WTC11 (cell line): ENCODE measurements at regions not wholly inside any gene's neighbourhood (a gene's known extent, or its start where the extent isn't known, plus 50 kb on each side); places are given as distances from the start of the nearest gene placed in this dataset.

Experiments
- ATAC-seq: fragments of 200-7000 bp; cut with Tn5 transposase; 2 replicates; pipeline ENCODE4 v1.10.0; 2021; ENCODE audit warnings: mild to moderate bottlenecking, moderate library complexity
- CTCF ChIA-PET: fragments of 300-600 bp; sonication (Branson Sonifier 250); formaldehyde crosslinking; loops from one replicate; lab custom pipeline; 2021; ENCODE audit warnings: antibody characterized with exemption; lab: Charles Lee
- POLR2A ChIA-PET: fragments of 350-600 bp; sonication (Branson Sonifier 250); formaldehyde crosslinking; loops from one replicate; lab custom pipeline; 2021; ENCODE audit warnings: antibody characterized with exemption; lab: Charles Lee
- DNase-seq: peaks from one replicate; pipeline ENCODE4 v3.0.0; 2021; ENCODE audit warnings: low spot score
- H3K27ac Mint-ChIP-seq: 2 replicates; pipeline ENCODE4 v1.8.0; 2021; ENCODE audit warnings: mixed read lengths
- H3K27me3 Mint-ChIP-seq: 2 replicates; pipeline ENCODE4 v1.8.0; 2021; ENCODE audit warnings: low read depth, mild to moderate bottlenecking, moderate library complexity, mixed read lengths
- H3K36me3 Mint-ChIP-seq: 2 replicates; pipeline ENCODE4 v1.8.0; 2021; ENCODE audit warnings: mixed read lengths
- H3K4me1 Mint-ChIP-seq: 2 replicates; pipeline ENCODE4 v1.8.0; 2022; ENCODE audit warnings: mixed read lengths
- H3K4me3 Mint-ChIP-seq: 2 replicates; pipeline ENCODE4 v1.8.0; 2021; ENCODE audit warnings: mild to moderate bottlenecking, moderate library complexity, mixed read lengths
- H3K9me3 Mint-ChIP-seq: 2 replicates; pipeline ENCODE4 v1.8.0; 2021; ENCODE audit warnings: mixed read lengths
- EMX1 ChIP-seq: fragments of 250-450 bp; sonication (Bioruptor Pico); IDR thresholded peaks from 2 replicates; pipeline ENCODE4 v1.8.0; 2021; ENCODE audit warnings: mild to moderate bottlenecking
- ESRRA ChIP-seq: sonication (generic); formaldehyde crosslinking; IDR thresholded peaks from 2 replicates; pipeline ENCODE4 v1.8.1; 2022; ENCODE audit warnings: mild to moderate bottlenecking, missing genetic modification reagents, borderline replicate concordance
- ETV6 ChIP-seq: sonication (generic); formaldehyde crosslinking; IDR thresholded peaks from 2 replicates; pipeline ENCODE4 v1.8.1; 2022; ENCODE audit warnings: mild to moderate bottlenecking, missing genetic modification reagents
- HMGA2 ChIP-seq: fragments of 250-450 bp; sonication (Bioruptor Pico); IDR thresholded peaks from 2 replicates; pipeline ENCODE4 v1.4.0; 2021; ENCODE audit warnings: mild to moderate bottlenecking, moderate library complexity
- IRF2 ChIP-seq: sonication (generic); formaldehyde crosslinking; IDR thresholded peaks from 2 replicates; pipeline ENCODE4 v1.8.0; 2022; ENCODE audit warnings: low read depth, missing genetic modification reagents, borderline replicate concordance
- KAT7 ChIP-seq: sonication (generic); formaldehyde crosslinking; IDR thresholded peaks from 2 replicates; pipeline ENCODE4 v1.8.1; 2023; ENCODE audit warnings: missing genetic modification reagents, mild to moderate bottlenecking, borderline replicate concordance
- MXD4 ChIP-seq: fragments of 250-450 bp; sonication (Bioruptor Pico); IDR thresholded peaks from 2 replicates; pipeline ENCODE4 v1.8.0; 2021; ENCODE audit warnings: mild to moderate bottlenecking, moderate library complexity, borderline replicate concordance
- NR3C1 ChIP-seq: sonication (generic); formaldehyde crosslinking; conservative IDR thresholded peaks from 2 replicates; pipeline ENCODE4 v1.8.1; 2023; ENCODE audit warnings: low read depth, mild to moderate bottlenecking, missing genetic modification reagents
- PRRX2 ChIP-seq: fragments of 250-450 bp; sonication (Bioruptor Pico); IDR thresholded peaks from 2 replicates; pipeline ENCODE4 v1.8.0; 2021; ENCODE audit warnings: mild to moderate bottlenecking
- RELA ChIP-seq: sonication (generic); formaldehyde crosslinking; IDR thresholded peaks from 2 replicates; pipeline ENCODE4 v1.8.1; 2022; ENCODE audit warnings: missing genetic modification reagents, mild to moderate bottlenecking, borderline replicate concordance
- SMAD4 ChIP-seq: sonication (generic); formaldehyde crosslinking; IDR thresholded peaks from 2 replicates; pipeline ENCODE4 v1.8.0; 2022; ENCODE audit warnings: mild to moderate bottlenecking, missing genetic modification reagents
- TCF7 ChIP-seq: sonication (generic); formaldehyde crosslinking; IDR thresholded peaks from 2 replicates; pipeline ENCODE4 v1.8.0; 2022; ENCODE audit warnings: mild to moderate bottlenecking, low read depth, missing genetic modification reagents, moderate library complexity
- ZNF138 ChIP-seq: sonication (generic); formaldehyde crosslinking; conservative IDR thresholded peaks from 2 replicates; pipeline ENCODE4 v1.8.1; 2022; ENCODE audit warnings: mild to moderate bottlenecking, moderate library complexity, missing genetic modification reagents
- ZNF396 ChIP-seq: fragments of 250-450 bp; sonication (Bioruptor Pico); IDR thresholded peaks from 2 replicates; pipeline ENCODE4 v1.8.0; 2021; ENCODE audit warnings: mild to moderate bottlenecking, moderate library complexity, borderline replicate concordance
- ZNF671 ChIP-seq: fragments of 250-450 bp; sonication (Bioruptor Pico); IDR thresholded peaks from 2 replicates; pipeline ENCODE4 v1.8.0; 2021; ENCODE audit warnings: mild to moderate bottlenecking
- TF ChIP-seq, protein P1 (sequence below): sonication (generic); formaldehyde crosslinking; IDR thresholded peaks from 2 replicates; pipeline ENCODE4 v1.8.1; 2022; ENCODE audit warnings: missing genetic modification reagents, borderline replicate concordance
- TF ChIP-seq, protein P2 (sequence below): sonication (generic); formaldehyde crosslinking; IDR thresholded peaks from 2 replicates; pipeline ENCODE4 v1.8.1; 2023; ENCODE audit warnings: mild to moderate bottlenecking, missing genetic modification reagents, moderate library complexity
- TF ChIP-seq, protein P3 (sequence below): sonication (generic); formaldehyde crosslinking; IDR thresholded peaks from 2 replicates; pipeline ENCODE4 v1.8.1; 2023; ENCODE audit warnings: mild to moderate bottlenecking, moderate library complexity, missing genetic modification reagents
- TF ChIP-seq, protein P4 (sequence below): sonication (generic); formaldehyde crosslinking; IDR thresholded peaks from 2 replicates; pipeline ENCODE4 v1.8.1; 2023; ENCODE audit warnings: mild to moderate bottlenecking, missing genetic modification reagents, borderline replicate concordance
- TF ChIP-seq, protein P5 (sequence below): sonication (generic); formaldehyde crosslinking; IDR thresholded peaks from 2 replicates; pipeline ENCODE4 v1.8.0; 2022; ENCODE audit warnings: mild to moderate bottlenecking, missing genetic modification reagents
- TF ChIP-seq, protein P6 (sequence below): fragments of 250-450 bp; sonication (Bioruptor Pico); IDR thresholded peaks from 2 replicates; pipeline ENCODE4 v1.8.0; 2021; ENCODE audit warnings: mild to moderate bottlenecking
- TF ChIP-seq, protein P7 (sequence below): sonication (generic); formaldehyde crosslinking; IDR thresholded peaks from 2 replicates; pipeline ENCODE4 v1.8.0; 2023; ENCODE audit warnings: missing genetic modification reagents

DNA sequence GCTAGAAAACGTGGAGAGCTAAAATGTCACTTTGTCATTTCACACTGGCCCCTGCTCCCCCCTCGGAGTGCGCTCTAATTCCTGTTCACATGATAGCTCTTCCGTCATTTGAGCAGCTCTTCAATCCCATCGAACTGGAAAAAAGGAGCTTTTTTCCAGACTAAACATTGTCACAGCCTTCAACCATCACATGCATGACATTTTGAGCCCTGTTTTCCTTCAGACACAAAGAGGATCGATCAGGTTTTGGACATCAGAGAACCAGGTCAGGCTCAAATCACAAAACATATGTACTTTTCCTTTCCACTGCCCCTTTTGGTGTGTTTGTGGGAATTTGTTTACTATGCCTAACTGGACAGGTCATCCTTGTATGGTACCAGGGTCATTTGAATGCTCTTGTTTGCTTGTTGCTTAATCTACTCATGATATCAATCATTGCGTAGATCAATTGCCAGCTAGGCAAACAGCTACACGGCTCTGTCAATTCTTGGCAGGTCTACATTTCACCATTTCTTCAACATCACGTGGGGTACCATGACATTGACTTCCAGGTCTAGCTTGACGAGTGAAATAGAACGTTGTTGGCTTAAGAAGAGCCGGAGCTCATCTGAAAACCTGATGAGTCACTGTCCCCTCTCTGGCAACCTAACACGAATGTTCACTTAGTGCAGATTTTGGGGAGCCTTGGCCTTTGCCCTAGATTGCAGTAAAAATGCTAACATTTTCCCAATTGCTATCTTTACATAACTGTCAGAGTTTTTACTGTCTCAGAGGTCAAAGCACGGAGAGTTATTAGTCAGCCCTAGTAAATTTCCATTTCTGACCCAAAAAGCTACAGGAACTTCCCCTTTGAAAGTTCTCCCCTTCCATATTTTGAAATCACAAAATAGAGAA, 87.3 kb downstream of the LYZL2 start:
- Mint-ChIP-seq H3K9me3 (peaks cover 13% of the 10 kb centered on the region), H3K27ac (no peak overlapping the region), H3K4me1 (peaks cover 26% of the 10 kb centered on the region), H3K36me3 (peaks cover 8% of the 10 kb centered on the region; the same call in 1 of the 2 replicates), H3K27me3 (no peaks in the 10 kb centered on the region), H3K4me3 (no peak overlapping the region)
- ATAC-seq (no peak), DNase-seq (no peak)
- ChIA-PET POLR2A (no interaction called here), CTCF (interaction anchor here (0.6 to 2.1 kb wide), 5 partner anchors 11 to 183 kb away, joined by 3 to 6 read pairs (median 5); no protein-coding TSS in a partner anchor)
- TF ChIP-seq, protein P1, sequence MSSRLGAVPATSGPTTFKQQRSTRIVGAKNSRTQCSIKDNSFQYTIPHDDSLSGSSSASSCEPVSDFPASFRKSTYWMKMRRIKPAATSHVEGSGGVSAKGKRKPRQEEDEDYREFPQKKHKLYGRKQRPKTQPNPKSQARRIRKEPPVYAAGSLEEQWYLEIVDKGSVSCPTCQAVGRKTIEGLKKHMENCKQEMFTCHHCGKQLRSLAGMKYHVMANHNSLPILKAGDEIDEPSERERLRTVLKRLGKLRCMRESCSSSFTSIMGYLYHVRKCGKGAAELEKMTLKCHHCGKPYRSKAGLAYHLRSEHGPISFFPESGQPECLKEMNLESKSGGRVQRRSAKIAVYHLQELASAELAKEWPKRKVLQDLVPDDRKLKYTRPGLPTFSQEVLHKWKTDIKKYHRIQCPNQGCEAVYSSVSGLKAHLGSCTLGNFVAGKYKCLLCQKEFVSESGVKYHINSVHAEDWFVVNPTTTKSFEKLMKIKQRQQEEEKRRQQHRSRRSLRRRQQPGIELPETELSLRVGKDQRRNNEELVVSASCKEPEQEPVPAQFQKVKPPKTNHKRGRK (CRISPR knock-in tag), result no peak
- TF ChIP-seq ZNF396 (CRISPR knock-in tag), result no peak
- TF ChIP-seq, protein P2, sequence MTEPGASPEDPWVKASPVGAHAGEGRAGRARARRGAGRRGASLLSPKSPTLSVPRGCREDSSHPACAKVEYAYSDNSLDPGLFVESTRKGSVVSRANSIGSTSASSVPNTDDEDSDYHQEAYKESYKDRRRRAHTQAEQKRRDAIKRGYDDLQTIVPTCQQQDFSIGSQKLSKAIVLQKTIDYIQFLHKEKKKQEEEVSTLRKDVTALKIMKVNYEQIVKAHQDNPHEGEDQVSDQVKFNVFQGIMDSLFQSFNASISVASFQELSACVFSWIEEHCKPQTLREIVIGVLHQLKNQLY, result no peak
- TF ChIP-seq, protein P3, sequence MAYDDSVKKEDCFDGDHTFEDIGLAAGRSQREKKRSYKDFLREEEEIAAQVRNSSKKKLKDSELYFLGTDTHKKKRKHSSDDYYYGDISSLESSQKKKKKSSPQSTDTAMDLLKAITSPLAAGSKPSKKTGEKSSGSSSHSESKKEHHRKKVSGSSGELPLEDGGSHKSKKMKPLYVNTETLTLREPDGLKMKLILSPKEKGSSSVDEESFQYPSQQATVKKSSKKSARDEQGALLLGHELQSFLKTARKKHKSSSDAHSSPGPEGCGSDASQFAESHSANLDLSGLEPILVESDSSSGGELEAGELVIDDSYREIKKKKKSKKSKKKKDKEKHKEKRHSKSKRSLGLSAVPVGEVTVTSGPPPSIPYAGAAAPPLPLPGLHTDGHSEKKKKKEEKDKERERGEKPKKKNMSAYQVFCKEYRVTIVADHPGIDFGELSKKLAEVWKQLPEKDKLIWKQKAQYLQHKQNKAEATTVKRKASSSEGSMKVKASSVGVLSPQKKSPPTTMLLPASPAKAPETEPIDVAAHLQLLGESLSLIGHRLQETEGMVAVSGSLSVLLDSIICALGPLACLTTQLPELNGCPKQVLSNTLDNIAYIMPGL, result no peak

DNA sequence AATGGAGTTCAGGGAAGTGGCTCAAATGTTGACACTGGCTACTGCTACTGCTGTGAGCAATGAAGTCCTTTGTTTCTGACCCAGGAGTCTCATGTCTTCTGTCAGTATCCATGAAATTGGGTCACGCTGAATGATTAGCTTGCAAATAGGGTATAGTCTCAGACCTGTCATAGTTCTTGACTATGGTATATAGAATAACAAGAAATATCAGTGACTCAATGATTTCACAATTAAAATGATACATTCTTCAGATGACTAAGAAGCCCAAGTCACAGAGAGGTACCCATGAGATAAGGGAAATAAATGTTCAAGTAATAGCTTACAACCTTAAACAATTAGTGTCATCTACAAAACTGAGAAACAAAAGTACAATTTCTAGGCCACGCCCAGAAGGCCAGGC, 89.3 kb downstream of the LYZL2 start:
- ChIA-PET CTCF (no interaction called here), POLR2A (no interaction called here)
- Mint-ChIP-seq H3K4me3 (no peak overlapping the region), H3K27me3 (no peaks in the 10 kb centered on the region), H3K36me3 (peaks cover 8% of the 10 kb centered on the region; the same call in 1 of the 2 replicates), H3K27ac (no peak overlapping the region), H3K4me1 (peaks cover 28% of the 10 kb centered on the region), H3K9me3 (peaks cover 13% of the 10 kb centered on the region)
- ATAC-seq, result no peak
- DNase-seq, result no peak
- TF ChIP-seq IRF2 (CRISPR knock-in tag) (no peak), SMAD4 (CRISPR knock-in tag) (no peak), TCF7 (no peak), ESRRA (CRISPR knock-in tag) (no peak), HMGA2 (CRISPR knock-in tag) (no peak), KAT7 (CRISPR knock-in tag) (no peak), RELA (CRISPR knock-in tag) (no peak), MXD4 (CRISPR knock-in tag) (no peak), ZNF138 (CRISPR knock-in tag) (no peak), NR3C1 (no peak), PRRX2 (CRISPR knock-in tag) (no peak), ETV6 (CRISPR knock-in tag) (no peak), ZNF671 (CRISPR knock-in tag) (no peak), EMX1 (CRISPR knock-in tag) (no peak)
- TF ChIP-seq, protein P4, sequence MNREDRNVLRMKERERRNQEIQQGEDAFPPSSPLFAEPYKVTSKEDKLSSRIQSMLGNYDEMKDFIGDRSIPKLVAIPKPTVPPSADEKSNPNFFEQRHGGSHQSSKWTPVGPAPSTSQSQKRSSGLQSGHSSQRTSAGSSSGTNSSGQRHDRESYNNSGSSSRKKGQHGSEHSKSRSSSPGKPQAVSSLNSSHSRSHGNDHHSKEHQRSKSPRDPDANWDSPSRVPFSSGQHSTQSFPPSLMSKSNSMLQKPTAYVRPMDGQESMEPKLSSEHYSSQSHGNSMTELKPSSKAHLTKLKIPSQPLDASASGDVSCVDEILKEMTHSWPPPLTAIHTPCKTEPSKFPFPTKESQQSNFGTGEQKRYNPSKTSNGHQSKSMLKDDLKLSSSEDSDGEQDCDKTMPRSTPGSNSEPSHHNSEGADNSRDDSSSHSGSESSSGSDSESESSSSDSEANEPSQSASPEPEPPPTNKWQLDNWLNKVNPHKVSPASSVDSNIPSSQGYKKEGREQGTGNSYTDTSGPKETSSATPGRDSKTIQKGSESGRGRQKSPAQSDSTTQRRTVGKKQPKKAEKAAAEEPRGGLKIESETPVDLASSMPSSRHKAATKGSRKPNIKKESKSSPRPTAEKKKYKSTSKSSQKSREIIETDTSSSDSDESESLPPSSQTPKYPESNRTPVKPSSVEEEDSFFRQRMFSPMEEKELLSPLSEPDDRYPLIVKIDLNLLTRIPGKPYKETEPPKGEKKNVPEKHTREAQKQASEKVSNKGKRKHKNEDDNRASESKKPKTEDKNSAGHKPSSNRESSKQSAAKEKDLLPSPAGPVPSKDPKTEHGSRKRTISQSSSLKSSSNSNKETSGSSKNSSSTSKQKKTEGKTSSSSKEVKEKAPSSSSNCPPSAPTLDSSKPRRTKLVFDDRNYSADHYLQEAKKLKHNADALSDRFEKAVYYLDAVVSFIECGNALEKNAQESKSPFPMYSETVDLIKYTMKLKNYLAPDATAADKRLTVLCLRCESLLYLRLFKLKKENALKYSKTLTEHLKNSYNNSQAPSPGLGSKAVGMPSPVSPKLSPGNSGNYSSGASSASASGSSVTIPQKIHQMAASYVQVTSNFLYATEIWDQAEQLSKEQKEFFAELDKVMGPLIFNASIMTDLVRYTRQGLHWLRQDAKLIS (CRISPR knock-in tag), result no peak
- TF ChIP-seq, protein P5, sequence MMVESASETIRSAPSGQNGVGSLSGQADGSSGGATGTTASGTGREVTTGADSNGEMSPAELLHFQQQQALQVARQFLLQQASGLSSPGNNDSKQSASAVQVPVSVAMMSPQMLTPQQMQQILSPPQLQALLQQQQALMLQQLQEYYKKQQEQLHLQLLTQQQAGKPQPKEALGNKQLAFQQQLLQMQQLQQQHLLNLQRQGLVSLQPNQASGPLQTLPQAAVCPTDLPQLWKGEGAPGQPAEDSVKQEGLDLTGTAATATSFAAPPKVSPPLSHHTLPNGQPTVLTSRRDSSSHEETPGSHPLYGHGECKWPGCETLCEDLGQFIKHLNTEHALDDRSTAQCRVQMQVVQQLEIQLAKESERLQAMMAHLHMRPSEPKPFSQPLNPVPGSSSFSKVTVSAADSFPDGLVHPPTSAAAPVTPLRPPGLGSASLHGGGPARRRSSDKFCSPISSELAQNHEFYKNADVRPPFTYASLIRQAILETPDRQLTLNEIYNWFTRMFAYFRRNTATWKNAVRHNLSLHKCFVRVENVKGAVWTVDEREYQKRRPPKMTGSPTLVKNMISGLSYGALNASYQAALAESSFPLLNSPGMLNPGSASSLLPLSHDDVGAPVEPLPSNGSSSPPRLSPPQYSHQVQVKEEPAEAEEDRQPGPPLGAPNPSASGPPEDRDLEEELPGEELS (CRISPR knock-in tag), result no peak
- TF ChIP-seq, protein P6, sequence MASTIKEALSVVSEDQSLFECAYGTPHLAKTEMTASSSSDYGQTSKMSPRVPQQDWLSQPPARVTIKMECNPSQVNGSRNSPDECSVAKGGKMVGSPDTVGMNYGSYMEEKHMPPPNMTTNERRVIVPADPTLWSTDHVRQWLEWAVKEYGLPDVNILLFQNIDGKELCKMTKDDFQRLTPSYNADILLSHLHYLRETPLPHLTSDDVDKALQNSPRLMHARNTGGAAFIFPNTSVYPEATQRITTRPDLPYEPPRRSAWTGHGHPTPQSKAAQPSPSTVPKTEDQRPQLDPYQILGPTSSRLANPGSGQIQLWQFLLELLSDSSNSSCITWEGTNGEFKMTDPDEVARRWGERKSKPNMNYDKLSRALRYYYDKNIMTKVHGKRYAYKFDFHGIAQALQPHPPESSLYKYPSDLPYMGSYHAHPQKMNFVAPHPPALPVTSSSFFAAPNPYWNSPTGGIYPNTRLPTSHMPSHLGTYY (CRISPR knock-in tag), result no peak
- TF ChIP-seq, protein P7, sequence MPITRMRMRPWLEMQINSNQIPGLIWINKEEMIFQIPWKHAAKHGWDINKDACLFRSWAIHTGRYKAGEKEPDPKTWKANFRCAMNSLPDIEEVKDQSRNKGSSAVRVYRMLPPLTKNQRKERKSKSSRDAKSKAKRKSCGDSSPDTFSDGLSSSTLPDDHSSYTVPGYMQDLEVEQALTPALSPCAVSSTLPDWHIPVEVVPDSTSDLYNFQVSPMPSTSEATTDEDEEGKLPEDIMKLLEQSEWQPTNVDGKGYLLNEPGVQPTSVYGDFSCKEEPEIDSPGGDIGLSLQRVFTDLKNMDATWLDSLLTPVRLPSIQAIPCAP, result no peak
